T-cell (primary cell): ENCODE measurements at regions not wholly inside any gene's neighbourhood (a gene's known extent, or its start where the extent isn't known, plus 50 kb on each side); places are given as distances from the start of the nearest gene placed in this dataset.

Source experiments
- ATAC-seq, 4 experiments: fragments of 200-7000 bp in 3 of 4; fragments of 150-1000 bp in 1 of 4; cut with Tn5 transposase; replicated peaks in 1 of 4; 1 replicate in 3 of 4; 2 replicates in 1 of 4; pipeline ENCODE4 v1.10.0; 2021; ENCODE audit warnings: moderate library complexity in 3 of 4, mild to moderate bottlenecking in 2 of 4, moderate number of reproducible peaks in 1 of 4
- CTCF ChIA-PET, 2 donors: fragments of 300-600 bp; sonication (Branson Sonifier 250); formaldehyde crosslinking; loops; one replicate each; lab custom pipeline; 2022; ENCODE audit warnings: antibody characterized with exemption in 2 of 2; lab: Charles Lee
- POLR2A ChIA-PET, 2 donors: fragments of 300-600 bp; sonication (Branson Sonifier 250); formaldehyde crosslinking; loops; one replicate each; lab custom pipeline; 2022; ENCODE audit warnings: antibody characterized with exemption in 2 of 2; lab: Charles Lee
- DNase-seq, 35 experiments: peaks; one replicate each; pipeline versions ENCODE4 v3.0.0 to v3.0.0-alpha.2; 2013 to 2023
- H3K27ac ChIP-seq: one replicate; pipeline ENCODE4 v1.5.1; 2013; ENCODE audit warnings: low read length
- H3K27me3 ChIP-seq, 2 experiments: replicated peaks in 1 of 2; 1 replicate in 1 of 2; 2 replicates in 1 of 2; pipeline versions ENCODE4 v1.6.1 to v1.7.0; 2013; ENCODE audit warnings: low read length in 1 of 2, mixed read lengths in 1 of 2; ENCODE audit not compliant: control insufficient read depth in 2 of 2, insufficient read depth in 2 of 2; ENCODE audit errors: extremely low read depth in 1 of 2
- H3K36me3 ChIP-seq, 2 donors: 1 replicate in 1 of 2; 2 replicates in 1 of 2; pipeline versions ENCODE4 v1.6.1 to v1.7.0; 2013; ENCODE audit warnings: low read length in 1 of 2; ENCODE audit not compliant: control insufficient read depth in 2 of 2, insufficient read depth in 1 of 2; ENCODE audit errors: extremely low read depth in 1 of 2
- H3K4me1 ChIP-seq, 2 experiments: 1 replicate in 1 of 2; 2 replicates in 1 of 2; pipeline versions ENCODE4 v1.6.1 to v1.7.0; 2013; ENCODE audit warnings: low read length in 2 of 2, mixed read lengths in 1 of 2; ENCODE audit not compliant: insufficient read depth in 2 of 2, control insufficient read depth in 1 of 2; ENCODE audit errors: extremely low read depth in 1 of 2
- H3K4me3 ChIP-seq, 2 donors: 1 replicate in 1 of 2; 2 replicates in 1 of 2; pipeline versions ENCODE4 v1.5.1 to v1.7.0; 2013; ENCODE audit warnings: mild to moderate bottlenecking in 2 of 2, low read length in 1 of 2, moderate library complexity in 1 of 2; ENCODE audit not compliant: control insufficient read depth in 1 of 2; ENCODE audit errors: extremely low read depth in 1 of 2
- H3K9me3 ChIP-seq: 2 replicates; pipeline ENCODE4 v1.7.0; 2013
- H3K27ac Mint-ChIP-seq, 2 donors: one replicate each; pipeline ENCODE4 v1.8.0; 2020 to 2021; ENCODE audit warnings: mild to moderate bottlenecking in 2 of 2, mixed read lengths in 2 of 2
- H3K27me3 Mint-ChIP-seq, 2 donors: one replicate each; pipeline ENCODE4 v1.8.0; 2021 to 2022; ENCODE audit warnings: mixed read lengths in 2 of 2
- H3K36me3 Mint-ChIP-seq: one replicate; pipeline ENCODE4 v1.8.0; 2021; ENCODE audit warnings: mixed read lengths
- H3K4me1 Mint-ChIP-seq, 3 donors: one replicate each; pipeline ENCODE4 v1.8.0; 2020 to 2022; ENCODE audit warnings: mixed read lengths in 3 of 3, mild to moderate bottlenecking in 1 of 3
- H3K4me3 Mint-ChIP-seq, 3 donors: one replicate each; pipeline ENCODE4 v1.8.0; 2020 to 2022; ENCODE audit warnings: mild to moderate bottlenecking in 3 of 3, mixed read lengths in 3 of 3, moderate library complexity in 3 of 3
- H3K9me3 Mint-ChIP-seq, 3 donors: one replicate each; pipeline ENCODE4 v1.8.0; 2020 to 2022; ENCODE audit warnings: mixed read lengths in 3 of 3
- WGBS: methylation state at CpG from one replicate; pipeline ENCODE4 v1.1.5; 2013; ENCODE audit warnings: missing lambda C conversion rate; ENCODE audit not compliant: insufficient coverage; 5-methylcytosine and 5-hydroxymethylcytosine counted together

GRCh38 chr11:97028836-97029406 lies 639.1 kb downstream of the JRKL start:
- CTCF ChIA-PET, result no interaction called here

GRCh38 chr11:97033178-97033577 lies 643.4 kb downstream of the JRKL start:
- ATAC-seq, result no peak
- no peaks in the 10 kb centered on the region for H3K27me3 Mint-ChIP-seq
- H3K4me3 ChIP-seq, result no peak overlapping the region
- H3K27ac ChIP-seq, result no peak overlapping the region
- H3K4me3 Mint-ChIP-seq, result no peak overlapping the region
- 69% methylated on average over 4 of the region's 5 CpGs for WGBS
- no peaks in the 10 kb centered on the region for H3K4me1 ChIP-seq
- no peaks in the 10 kb centered on the region for H3K9me3 ChIP-seq
- H3K27ac Mint-ChIP-seq, result no peak overlapping the region
- no peaks in the 10 kb centered on the region for H3K4me1 Mint-ChIP-seq
- no peaks in the 10 kb centered on the region for H3K36me3 Mint-ChIP-seq
- ChIA-PET POLR2A (no interaction called here), CTCF (interaction anchor here in 1 of 2 donors (0.7 kb wide), 1 partner anchor 81 kb away, joined by 4 read pairs; no protein-coding TSS in a partner anchor)
- H3K36me3 ChIP-seq, result no peaks in the 10 kb centered on the region
- H3K27me3 ChIP-seq, result no peaks in the 10 kb centered on the region
- no peak for DNase-seq
- peaks cover 0 to 7% (median 5%) of the 10 kb centered on the region in 3 donors for H3K9me3 Mint-ChIP-seq

More at GRCh38 chr11:97028836-97029406, 639.1 kb downstream of the JRKL start:
- Histone ChIP-seq H3K9me3 (no peaks in the 10 kb centered on the region), H3K4me1 (no peaks in the 10 kb centered on the region), H3K27me3 (no peaks in the 10 kb centered on the region), H3K4me3 (no peak overlapping the region), H3K27ac (no peak overlapping the region), H3K36me3 (no peaks in the 10 kb centered on the region)
- no peak for DNase-seq
- Mint-ChIP-seq H3K27ac (no peak overlapping the region), H3K4me3 (no peak overlapping the region), H3K27me3 (no peaks in the 10 kb centered on the region), H3K4me1 (no peaks in the 10 kb centered on the region), H3K36me3 (no peaks in the 10 kb centered on the region), H3K9me3 (peaks cover 0 to 12% (median 10%) of the 10 kb centered on the region in 3 donors)
- no peak for ATAC-seq
- no CpG with 5 or more reads among the region's 1 CpG for WGBS
- POLR2A ChIA-PET, result no interaction called here

- Histone ChIP-seq H3K27me3 (no peaks in the 10 kb centered on the region), H3K9me3 (peaks cover 3% of the 10 kb centered on the region), H3K4me3 (no peak overlapping the region), H3K36me3 (no peaks in the 10 kb centered on the region), H3K27ac (no peak overlapping the region), H3K4me1 (no peaks in the 10 kb centered on the region)
- DNase-seq (no peak), ATAC-seq (no peak)
- H3K4me1 Mint-ChIP-seq, result no peaks in the 10 kb centered on the region
- POLR2A ChIA-PET, result no interaction called here
- H3K4me3 Mint-ChIP-seq, result no peak overlapping the region
- WGBS, result no CpG with 5 or more reads among the region's 3 CpGs
- H3K27ac Mint-ChIP-seq, result no peak overlapping the region
- CTCF ChIA-PET, result no interaction called here
- H3K9me3 Mint-ChIP-seq, result peaks cover 7 to 14% (median 10%) of the 10 kb centered on the region in 3 donors
- H3K27me3 Mint-ChIP-seq, result no peaks in the 10 kb centered on the region
- H3K36me3 Mint-ChIP-seq, result no peaks in the 10 kb centered on the region
Measured at GRCh38 chr11:97048481-97048880, 658.7 kb downstream of the JRKL start.

GRCh38 chr11:97060184-97060583 lies 670.4 kb downstream of the JRKL start:
- peaks cover 20 to 34% (median 25%) of the 10 kb centered on the region in 3 donors for H3K9me3 Mint-ChIP-seq
- no peak overlapping the region for H3K27ac Mint-ChIP-seq
- H3K4me3 Mint-ChIP-seq, result no peak overlapping the region
- Histone ChIP-seq H3K27me3 (no peaks in the 10 kb centered on the region), H3K4me1 (no peaks in the 10 kb centered on the region), H3K27ac (no peak overlapping the region), H3K9me3 (no peaks in the 10 kb centered on the region), H3K4me3 (no peak overlapping the region), H3K36me3 (no peaks in the 10 kb centered on the region)
- ATAC-seq, result no peak
- no peak for DNase-seq
- no peaks in the 10 kb centered on the region for H3K27me3 Mint-ChIP-seq
- 100% methylated on average over 1 of the region's 1 CpG for WGBS
- no peaks in the 10 kb centered on the region for H3K36me3 Mint-ChIP-seq
- POLR2A ChIA-PET, result no interaction called here
- no peaks in the 10 kb centered on the region for H3K4me1 Mint-ChIP-seq
- CTCF ChIA-PET, result no interaction called here

- H3K36me3 ChIP-seq, result no peaks in the 10 kb centered on the region
- no peaks in the 10 kb centered on the region for H3K27me3 ChIP-seq
- Mint-ChIP-seq H3K4me1 (no peaks in the 10 kb centered on the region), H3K36me3 (no peaks in the 10 kb centered on the region), H3K27me3 (no peaks in the 10 kb centered on the region), H3K9me3 (peaks cover 23 to 48% (median 42%) of the 10 kb centered on the region in 3 donors), H3K4me3 (no peak overlapping the region), H3K27ac (no peak overlapping the region)
- DNase-seq (no peak), ATAC-seq (no peak)
- no peaks in the 10 kb centered on the region for H3K9me3 ChIP-seq
- CTCF ChIA-PET, result no interaction called here
- no peaks in the 10 kb centered on the region for H3K4me1 ChIP-seq
- no peak overlapping the region for H3K4me3 ChIP-seq
- no CpG with 5 or more reads among the region's 3 CpGs for WGBS
- POLR2A ChIA-PET, result no interaction called here
- H3K27ac ChIP-seq, result no peak overlapping the region
Measured at GRCh38 chr11:97069160-97069559, 679.3 kb downstream of the JRKL start.

GRCh38 chr11:97072420-97072819 lies 682.6 kb downstream of the JRKL start:
- H3K4me1 Mint-ChIP-seq, result no peaks in the 10 kb centered on the region
- POLR2A ChIA-PET, result interaction anchor here in 1 of 2 donors (0.6 kb wide), 1 partner anchor 1588 kb away, joined by 3 read pairs; no protein-coding TSS in a partner anchor
- no peak overlapping the region for H3K27ac Mint-ChIP-seq
- Histone ChIP-seq H3K27ac (no peak overlapping the region), H3K27me3 (no peaks in the 10 kb centered on the region), H3K9me3 (no peaks in the 10 kb centered on the region), H3K4me1 (no peaks in the 10 kb centered on the region), H3K36me3 (no peaks in the 10 kb centered on the region), H3K4me3 (no peak overlapping the region)
- H3K36me3 Mint-ChIP-seq, result no peaks in the 10 kb centered on the region
- CTCF ChIA-PET, result no interaction called here
- H3K4me3 Mint-ChIP-seq, result no peak overlapping the region
- H3K27me3 Mint-ChIP-seq, result no peaks in the 10 kb centered on the region
- WGBS, result 100% methylated on average over 1 of the region's 2 CpGs
- peaks cover 19 to 47% (median 44%) of the 10 kb centered on the region in 3 donors for H3K9me3 Mint-ChIP-seq
- no peak for ATAC-seq
- no peak for DNase-seq
